Naive thymus-derived CD4-positive, alpha-beta T cell (primary cell): ENCODE measurements at regions not wholly inside any gene's neighbourhood (a gene's known extent, or its start where the extent isn't known, plus 50 kb on each side); places are given as distances from the start of the nearest gene placed in this dataset.

ENCODE experiments used
- ATAC-seq: fragments of 150-1000 bp; cut with Tn5 transposase; 2 replicates; pipeline ENCODE4 v1.10.0; 2021; ENCODE audit warnings: mild to moderate bottlenecking, moderate library complexity
- CTCF ChIA-PET: fragments of 350-600 bp; sonication (Branson Sonifier 250); formaldehyde crosslinking; loops from one replicate; lab custom pipeline; 2021; ENCODE audit warnings: antibody characterized with exemption; lab: Charles Lee
- POLR2A ChIA-PET: fragments of 350-600 bp; sonication (Branson Sonifier 250); formaldehyde crosslinking; loops from one replicate; lab custom pipeline; 2021; ENCODE audit warnings: antibody characterized with exemption, inconsistent platforms; lab: Charles Lee
- DNase-seq, 9 donors: peaks; one replicate each; pipeline versions ENCODE4 v3.0.0 to v3.0.0-alpha.2; 2020 to 2022; ENCODE audit warnings: mixed read lengths in 1 of 9
- H3K27ac ChIP-seq: one replicate; pipeline ENCODE4 v1.7.0; 2013; ENCODE audit warnings: mild to moderate bottlenecking, low read depth, low read length, moderate library complexity
- H3K27me3 ChIP-seq, 2 donors: one replicate each; pipeline ENCODE4 v1.7.0; 2013; ENCODE audit warnings: low read length in 2 of 2, mild to moderate bottlenecking in 2 of 2, moderate library complexity in 2 of 2; ENCODE audit not compliant: control insufficient read depth in 2 of 2, insufficient read depth in 2 of 2
- H3K36me3 ChIP-seq, 3 experiments: 1 replicate in 2 of 3; 2 replicates in 1 of 3; pipeline ENCODE4 v1.7.0; 2013; ENCODE audit warnings: low read length in 3 of 3, mild to moderate bottlenecking in 3 of 3, moderate library complexity in 1 of 3; ENCODE audit not compliant: insufficient read depth in 3 of 3, control insufficient read depth in 2 of 3
- H3K4me1 ChIP-seq, 2 donors: one replicate each; pipeline ENCODE4 v1.7.0; 2013; ENCODE audit warnings: low read length in 2 of 2, mild to moderate bottlenecking in 2 of 2, moderate library complexity in 1 of 2; ENCODE audit not compliant: control insufficient read depth in 2 of 2, insufficient read depth in 2 of 2
- H3K4me3 ChIP-seq: 2 replicates; pipeline ENCODE4 v1.7.0; 2013; ENCODE audit warnings: mild to moderate bottlenecking, low read length
- H3K9me3 ChIP-seq, 3 experiments: 1 replicate in 2 of 3; 2 replicates in 1 of 3; pipeline ENCODE4 v1.7.0; 2013; ENCODE audit warnings: low read length in 3 of 3; ENCODE audit not compliant: control insufficient read depth in 2 of 3
- H3K27ac Mint-ChIP-seq, 9 donors: one replicate each; pipeline ENCODE4 v1.8.0; 2020 to 2022; ENCODE audit warnings: mixed read lengths in 9 of 9, mild to moderate bottlenecking in 8 of 9, moderate library complexity in 5 of 9, inconsistent platforms in 2 of 9
- H3K27me3 Mint-ChIP-seq, 5 donors: one replicate each; pipeline ENCODE4 v1.8.0; 2021 to 2022; ENCODE audit warnings: mixed read lengths in 5 of 5, mild to moderate bottlenecking in 1 of 5
- H3K36me3 Mint-ChIP-seq, 5 donors: one replicate each; pipeline ENCODE4 v1.8.0; 2020 to 2022; ENCODE audit warnings: mixed read lengths in 5 of 5, mild to moderate bottlenecking in 3 of 5, inconsistent platforms in 1 of 5
- H3K4me1 Mint-ChIP-seq, 7 donors: one replicate each; pipeline ENCODE4 v1.8.0; 2020 to 2022; ENCODE audit warnings: mixed read lengths in 7 of 7, mild to moderate bottlenecking in 3 of 7, inconsistent platforms in 1 of 7
- H3K4me3 Mint-ChIP-seq, 10 donors: one replicate each; pipeline ENCODE4 v1.8.0; 2020 to 2022; ENCODE audit warnings: mild to moderate bottlenecking in 10 of 10, mixed read lengths in 10 of 10, moderate library complexity in 6 of 10, inconsistent platforms in 2 of 10
- H3K9me3 Mint-ChIP-seq, 11 donors: one replicate each; pipeline ENCODE4 v1.8.0; 2020 to 2022; ENCODE audit warnings: mixed read lengths in 11 of 11, mild to moderate bottlenecking in 4 of 11, inconsistent platforms in 1 of 11, moderate library complexity in 1 of 11
- intact Hi-C, 2 donors: fragments of 100-400 bp; cut with micrococcal nuclease; formaldehyde crosslinking; loops; one replicate each; pipeline ENCODE4 v1.15.1; 2023

DNA sequence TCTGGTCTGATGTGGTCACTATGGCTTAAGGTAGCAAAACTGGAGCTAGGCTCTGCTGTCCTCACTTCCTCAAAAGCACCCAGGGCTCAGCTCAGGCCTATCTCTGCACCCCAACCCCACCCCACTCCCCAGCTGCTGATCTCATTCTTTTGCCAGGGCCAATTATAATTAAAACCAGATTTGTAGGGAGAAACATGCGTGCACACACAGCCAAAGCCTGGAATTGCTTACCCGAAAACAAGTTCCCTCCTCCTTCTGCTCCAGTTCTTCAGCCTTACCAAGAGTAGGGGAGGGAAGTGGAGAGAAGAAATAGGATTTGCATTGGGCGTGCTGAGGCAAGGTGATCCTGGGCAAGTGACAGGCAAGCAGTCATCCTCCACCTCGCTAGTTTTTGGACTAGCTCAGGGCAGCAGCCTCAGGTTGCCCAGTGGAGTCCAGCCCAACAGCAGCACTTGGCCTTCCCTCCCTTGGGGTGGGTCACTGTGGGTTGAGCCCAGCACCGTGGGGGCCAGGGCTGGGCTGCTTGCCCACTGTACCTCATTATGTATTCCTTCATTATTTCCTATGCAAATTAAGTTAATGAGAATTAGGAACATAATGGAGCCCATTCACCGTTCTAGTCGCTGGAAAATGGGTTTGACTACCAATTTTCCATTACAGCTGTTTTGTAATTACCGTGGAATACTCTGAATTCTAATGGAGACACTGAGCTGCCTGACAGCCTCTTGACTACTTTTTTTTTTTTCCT is 199.1 kb upstream of the CELF4 start:
- Mint-ChIP-seq H3K4me1 (no peaks in the 10 kb centered on the region), H3K27ac (no peak overlapping the region), H3K4me3 (no peak overlapping the region), H3K36me3 (no peaks in the 10 kb centered on the region), H3K27me3 (no peaks in the 10 kb centered on the region), H3K9me3 (peaks cover 0 to 12% (median 4%) of the 10 kb centered on the region in 11 donors)
- H3K4me3 ChIP-seq = no peak overlapping the region
- ATAC-seq (no peak), DNase-seq (no peak)
- no peaks in the 10 kb centered on the region for H3K27me3 ChIP-seq
- no peaks in the 10 kb centered on the region for H3K4me1 ChIP-seq
- ChIA-PET POLR2A (no interaction called here), CTCF (no interaction called here)
- H3K36me3 ChIP-seq = no peaks in the 10 kb centered on the region
- intact Hi-C loops = no loop called here
- no peak overlapping the region for H3K27ac ChIP-seq
- H3K9me3 ChIP-seq = no peaks in the 10 kb centered on the region

DNA sequence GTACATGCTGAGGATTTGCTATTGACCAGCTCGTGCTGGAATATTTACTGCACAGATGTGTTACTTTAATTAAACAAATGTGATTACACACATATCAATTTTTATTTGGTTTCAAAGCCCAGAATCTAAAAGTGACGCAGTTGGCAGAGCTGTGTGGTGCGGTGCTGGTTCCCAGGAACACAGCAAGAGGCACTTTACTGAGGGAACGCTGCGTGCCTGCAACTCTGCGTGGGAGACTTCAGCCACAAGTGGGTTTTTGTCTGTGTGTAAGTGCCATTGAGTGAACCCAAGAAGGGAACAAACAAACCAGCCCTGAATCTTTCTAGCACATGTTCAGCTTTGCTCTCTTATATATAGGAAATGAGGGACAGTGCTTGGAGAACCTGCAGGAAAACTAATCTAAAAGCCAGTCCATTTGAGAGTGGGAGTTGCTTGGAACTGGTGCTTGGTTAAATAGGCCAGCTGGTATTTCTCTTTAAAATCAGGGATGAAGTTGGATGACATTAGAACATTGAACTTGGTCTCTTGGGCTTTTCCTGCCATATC is 196.6 kb upstream of the CELF4 start:
- H3K27me3 ChIP-seq = no peaks in the 10 kb centered on the region
- Mint-ChIP-seq H3K27ac (no peak overlapping the region), H3K27me3 (peaks cover 0 to 4% (median 0%) of the 10 kb centered on the region in 5 donors), H3K9me3 (peaks cover 0 to 12% (median 4%) of the 10 kb centered on the region in 11 donors), H3K4me1 (no peaks in the 10 kb centered on the region), H3K4me3 (no peak overlapping the region), H3K36me3 (no peaks in the 10 kb centered on the region)
- H3K9me3 ChIP-seq = no peaks in the 10 kb centered on the region
- no peak for ATAC-seq
- H3K4me3 ChIP-seq = no peak overlapping the region
- no peaks in the 10 kb centered on the region for H3K4me1 ChIP-seq
- intact Hi-C loops = no loop called here
- ChIA-PET CTCF (no interaction called here), POLR2A (no interaction called here)
- DNase-seq = no peak
- H3K27ac ChIP-seq = no peak overlapping the region
- H3K36me3 ChIP-seq = no peaks in the 10 kb centered on the region

DNA sequence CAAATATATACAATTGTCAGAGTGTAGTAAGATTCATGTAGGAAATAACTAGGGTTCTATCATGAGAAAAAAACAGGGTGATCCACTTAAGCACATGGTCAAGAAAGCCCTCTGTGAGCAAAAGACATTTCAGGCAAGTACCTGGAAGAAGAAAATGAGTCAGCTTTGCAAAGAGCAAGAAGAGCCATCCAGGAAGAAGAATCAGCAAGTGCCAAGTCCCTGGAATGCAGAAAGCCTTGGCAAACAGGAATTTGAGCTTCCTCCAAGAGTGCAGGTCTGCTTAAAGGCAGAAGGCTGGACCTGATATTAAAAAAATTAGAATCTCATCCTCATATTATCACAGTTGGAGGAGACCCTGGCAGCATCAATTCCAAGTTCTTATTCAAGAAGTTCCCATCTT is 188.5 kb upstream of the CELF4 start:
- Histone ChIP-seq H3K4me1 (no peaks in the 10 kb centered on the region), H3K4me3 (no peak overlapping the region), H3K9me3 (no peaks in the 10 kb centered on the region), H3K36me3 (no peaks in the 10 kb centered on the region), H3K27ac (no peak overlapping the region), H3K27me3 (no peaks in the 10 kb centered on the region)
- no peaks in the 10 kb centered on the region for H3K4me1 Mint-ChIP-seq
- ChIA-PET POLR2A (no interaction called here), CTCF (no interaction called here)
- H3K9me3 Mint-ChIP-seq = peaks cover 0 to 20% (median 3%) of the 10 kb centered on the region in 11 donors
- H3K27ac Mint-ChIP-seq = no peak overlapping the region
- peaks cover 0 to 17% (median 0%) of the 10 kb centered on the region in 5 donors for H3K27me3 Mint-ChIP-seq
- no peak for ATAC-seq
- intact Hi-C loops = no loop called here
- no peaks in the 10 kb centered on the region for H3K36me3 Mint-ChIP-seq
- no peak for DNase-seq
- H3K4me3 Mint-ChIP-seq = no peak overlapping the region

DNA sequence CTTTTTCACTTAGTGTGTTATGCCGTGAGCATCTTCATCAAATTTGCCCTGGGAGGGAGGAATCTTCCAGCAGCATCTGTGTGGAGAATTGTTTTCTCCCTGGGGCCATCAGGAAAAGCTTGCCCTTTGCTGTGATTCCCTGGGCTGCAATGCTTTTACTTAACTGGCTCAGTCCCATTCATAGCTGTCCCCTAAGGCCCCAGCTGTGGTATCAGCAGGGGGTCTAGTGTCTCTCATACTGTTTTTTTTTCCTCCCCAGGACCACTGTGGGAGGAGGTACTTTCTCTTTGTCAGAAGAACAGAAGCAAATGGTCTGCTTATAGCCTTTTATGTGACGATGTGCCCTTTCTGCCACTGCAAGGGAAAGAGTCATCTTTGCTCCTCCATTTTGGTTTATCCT is 176.8 kb upstream of the CELF4 start:
- intact Hi-C loops = no loop called here
- Histone ChIP-seq H3K4me3 (no peak overlapping the region), H3K4me1 (no peaks in the 10 kb centered on the region), H3K27ac (no peak overlapping the region), H3K9me3 (no peaks in the 10 kb centered on the region), H3K27me3 (no peaks in the 10 kb centered on the region), H3K36me3 (no peaks in the 10 kb centered on the region)
- no peaks in the 10 kb centered on the region for H3K36me3 Mint-ChIP-seq
- DNase-seq (no peak), ATAC-seq (no peak)
- H3K4me3 Mint-ChIP-seq = no peak overlapping the region
- H3K9me3 Mint-ChIP-seq = peaks cover 0 to 7% (median 0%) of the 10 kb centered on the region in 11 donors
- peaks cover 0 to 2% (median 0%) of the 10 kb centered on the region in 5 donors for H3K27me3 Mint-ChIP-seq
- CTCF ChIA-PET = no interaction called here
- no peak overlapping the region for H3K27ac Mint-ChIP-seq
- POLR2A ChIA-PET = no interaction called here
- H3K4me1 Mint-ChIP-seq = no peaks in the 10 kb centered on the region

DNA sequence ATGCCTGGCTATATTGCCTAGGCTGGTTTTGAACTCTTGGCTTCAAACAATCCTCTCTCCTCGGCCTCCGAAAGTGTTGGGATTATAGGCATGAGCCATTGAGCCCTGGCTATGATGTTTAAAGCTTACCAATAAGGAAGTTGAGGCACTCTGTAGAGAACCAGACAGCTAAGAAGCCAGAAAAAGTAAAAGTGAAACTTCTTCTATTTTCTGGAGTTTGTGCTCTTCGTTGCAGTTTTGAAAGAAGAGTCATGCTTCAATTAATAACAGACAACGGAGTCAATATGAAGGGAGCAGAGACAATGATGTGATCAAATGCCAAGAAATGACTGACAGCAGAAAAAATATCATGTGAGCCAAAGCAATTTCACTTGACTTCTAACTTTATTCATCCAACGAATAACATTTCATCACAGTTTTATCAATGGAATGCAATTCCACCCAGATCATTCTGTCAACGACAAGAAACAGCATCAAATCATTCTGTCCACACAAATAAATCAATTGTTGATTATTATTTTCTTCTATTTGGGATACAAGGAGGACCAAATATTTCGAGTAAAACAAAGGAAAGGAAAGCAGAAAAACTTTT is 175.5 kb upstream of the CELF4 start:
- ATAC-seq (no peak), DNase-seq (no peak)
- Mint-ChIP-seq H3K4me1 (no peaks in the 10 kb centered on the region), H3K9me3 (peaks cover 0 to 12% (median 0%) of the 10 kb centered on the region in 11 donors), H3K27ac (no peak overlapping the region), H3K27me3 (no peaks in the 10 kb centered on the region), H3K4me3 (no peak overlapping the region), H3K36me3 (no peaks in the 10 kb centered on the region)
- POLR2A ChIA-PET = no interaction called here
- CTCF ChIA-PET = no interaction called here
- no peaks in the 10 kb centered on the region for H3K4me1 ChIP-seq
- no peaks in the 10 kb centered on the region for H3K9me3 ChIP-seq
- intact Hi-C loops = no loop called here
- H3K27me3 ChIP-seq = no peaks in the 10 kb centered on the region
- H3K36me3 ChIP-seq = no peaks in the 10 kb centered on the region
- no peak overlapping the region for H3K4me3 ChIP-seq
- H3K27ac ChIP-seq = no peak overlapping the region

DNA sequence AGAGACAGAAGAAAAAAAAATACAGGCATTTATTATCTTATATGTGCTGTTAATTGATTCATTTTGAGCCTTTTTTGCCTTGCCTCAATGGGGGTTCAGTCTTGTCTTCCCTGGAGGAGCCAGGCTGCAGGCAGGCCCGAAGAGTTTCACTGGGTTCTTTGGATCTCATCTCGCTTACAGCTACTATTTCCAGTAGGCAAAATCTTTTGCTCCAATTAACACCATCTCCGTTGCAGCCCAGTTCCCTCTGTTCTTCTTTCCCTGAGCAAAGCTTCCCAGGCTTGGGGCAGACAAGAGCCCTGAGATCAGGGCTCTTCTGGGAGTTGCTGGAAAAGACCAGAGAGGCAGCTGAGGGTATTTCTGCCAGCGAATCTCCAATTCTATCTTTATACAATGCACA is 168.8 kb upstream of the CELF4 start:
- H3K9me3 Mint-ChIP-seq = peaks cover 0 to 16% (median 1%) of the 10 kb centered on the region in 11 donors
- no peak overlapping the region for H3K27ac ChIP-seq
- H3K4me3 Mint-ChIP-seq = no peak overlapping the region
- H3K4me1 Mint-ChIP-seq = no peaks in the 10 kb centered on the region
- intact Hi-C loops = no loop called here
- no peaks in the 10 kb centered on the region for H3K36me3 Mint-ChIP-seq
- peaks cover 0 to 3% (median 0%) of the 10 kb centered on the region in 5 donors for H3K27me3 Mint-ChIP-seq
- H3K27me3 ChIP-seq = no peaks in the 10 kb centered on the region
- H3K36me3 ChIP-seq = no peaks in the 10 kb centered on the region
- H3K4me3 ChIP-seq = no peak overlapping the region
- ATAC-seq (no peak), DNase-seq (no peak)
- H3K27ac Mint-ChIP-seq = no peak overlapping the region
- POLR2A ChIA-PET = no interaction called here
- CTCF ChIA-PET = interaction anchor here (0.5 kb wide), 1 partner anchor 1967 kb away, joined by 5 read pairs; no protein-coding TSS in a partner anchor
- no peaks in the 10 kb centered on the region for H3K9me3 ChIP-seq
- no peaks in the 10 kb centered on the region for H3K4me1 ChIP-seq
